ENCODE measurements at regions not wholly inside any gene's neighbourhood (a gene's known extent, or its start where the extent isn't known, plus 50 kb on each side); places are given as distances from the start of the nearest gene placed in this dataset.

GRCh38 chr18:10153924-10154752 lies 240.3 kb downstream of the VAPA start:
- dilution Hi-C loops (cut with HindIII; ENCODE audit: low sequenced_read_pairs, unreplicated experiment) (no loop called here), intact Hi-C loops (cut with micrococcal nuclease) (no loop called here), in situ Hi-C loops (cut with MboI; ENCODE audit: low sequenced_read_pairs) (no loop called here)
- TF ChIP-seq SMC3 (IDR thresholded peaks at IDR 0.05; ENCODE audit: low read depth, low read length) (no peak), BHLHE40 (IDR thresholded peaks at IDR 0.05; ENCODE audit: low read depth, low read length) (no peak), NFE2L2 (IDR thresholded peaks at IDR 0.05; ENCODE audit: low read depth, low read length) (no peak)
- Histone ChIP-seq H3K14ac (replicated peaks; ENCODE audit: low read depth, low read length) (no peak overlapping the region), H4K5ac (ENCODE audit: low read depth, low read length) (no peak overlapping the region), H4K20me1 (ENCODE audit: insufficient read depth, low read length) (no peaks in the 10 kb centered on the region), H2AK9ac (replicated peaks; ENCODE audit: low read depth, low read length, poor library complexity) (no peak overlapping the region), H3K27ac (ENCODE audit: insufficient read depth, low read length) (no peak overlapping the region), H4K8ac (ENCODE audit: low read depth in 2 of 2, low read length in 2 of 2) (no peak overlapping the region), H2BK20ac (ENCODE audit: low read depth, low read length) (no peak overlapping the region), H3K27me3 (ENCODE audit: control insufficient read depth, insufficient read depth, low read length) (peaks cover 6% of the 10 kb centered on the region; the same call in 1 of the 2 replicates), H2BK5ac (ENCODE audit: low read depth, low read length, poor library complexity, severe bottlenecking) (no peak overlapping the region), H3K56ac (ENCODE audit: extremely low read depth, insufficient read depth, low read length) (no peak overlapping the region), H3K9me3 (ENCODE audit: control insufficient read depth, insufficient read depth, low read length) (peaks cover 5% of the 10 kb centered on the region; the same call in 1 of the 2 replicates), H2BK15ac (ENCODE audit: low read depth, low read length) (no peak overlapping the region), H4K91ac (ENCODE audit: insufficient read depth, low read depth, low read length) (no peak overlapping the region), H3K4ac (ENCODE audit: low read depth, low read length) (no peak overlapping the region), H3K23ac (ENCODE audit: low read depth, low read length) (no peak overlapping the region), H3K79me1 (ENCODE audit: low read depth in 1 of 2, low read length in 2 of 2) (no peaks in the 10 kb centered on the region), H3K4me3 (ENCODE audit: insufficient read depth, low read depth, low read length) (no peak overlapping the region), H3K18ac (ENCODE audit: low read depth, low read length) (no peak overlapping the region), H3K36me3 (ENCODE audit: control insufficient read depth, insufficient read depth, low read length) (no peaks in the 10 kb centered on the region), H3K4me2 (ENCODE audit: low read depth, low read length) (no peak overlapping the region), H3K9me1 (ENCODE audit: insufficient read depth, low read length) (0 out of 2 replicates have a peak, but pooled peaks cover 4% of the 10 kb centered on the region), H3K4me1 (ENCODE audit: control insufficient read depth, insufficient read depth, low read length) (no peaks in the 10 kb centered on the region), H2AK5ac (ENCODE audit: low read depth, low read length) (no peak overlapping the region), H3K9ac (ENCODE audit: low read depth, low read length) (no peak overlapping the region), H2AFZ (replicated peaks; ENCODE audit: low read length, poor library complexity) (no peak overlapping the region), H2BK120ac (ENCODE audit: low read depth, low read length) (no peak overlapping the region)
- no peak for DNase-seq
- POLR2A ChIA-PET (ENCODE audit: unreplicated experiment) = no interaction called here
- no TSS peak for BruUV-seq (replicated peaks)
- CTCF ChIA-PET = interaction anchor here (0.6 to 1.8 kb wide), 3 partner anchors 14 to 296 kb away, joined by 3 to 8 read pairs (median 4); no protein-coding TSS in a partner anchor
- WGBS, 2 experiments (ENCODE audit: extremely low coverage in 2 of 2, insufficient read length in 1 of 2) = 100% methylated on average over 1 of the region's 2 CpGs; no CpG with 5 or more reads in 1 of the 2 experiments
- no peak for ATAC-seq (ENCODE audit: low read depth)

Measured in IMR-90 (cell line).